ENCODE measurements at regions not wholly inside any gene's neighbourhood (a gene's known extent, or its start where the extent isn't known, plus 50 kb on each side); places are given as distances from the start of the nearest gene placed in this dataset.
A peak's percentile ranks its signal among the peaks of the same experiment; 100 is the strongest.

- DNase-seq = peak; percentile 5
Observed at GRCh38 chr10:113329121-113329596, 223.7 kb upstream of the HABP2 start.

- DNase-seq = no peak
Observed at GRCh38 chr10:113331961-113332360, 220.9 kb upstream of the HABP2 start.

GRCh38 chr10:113333313-113333712, 219.5 kb upstream of the HABP2 start:
- peak; percentile 9 for DNase-seq

- no peak for DNase-seq
Observed at GRCh38 chr10:113335592-113335991, 217.3 kb upstream of the HABP2 start.

- no peak for DNase-seq
Observed at GRCh38 chr10:113336549-113337130, 216.2 kb upstream of the HABP2 start.

DNA sequence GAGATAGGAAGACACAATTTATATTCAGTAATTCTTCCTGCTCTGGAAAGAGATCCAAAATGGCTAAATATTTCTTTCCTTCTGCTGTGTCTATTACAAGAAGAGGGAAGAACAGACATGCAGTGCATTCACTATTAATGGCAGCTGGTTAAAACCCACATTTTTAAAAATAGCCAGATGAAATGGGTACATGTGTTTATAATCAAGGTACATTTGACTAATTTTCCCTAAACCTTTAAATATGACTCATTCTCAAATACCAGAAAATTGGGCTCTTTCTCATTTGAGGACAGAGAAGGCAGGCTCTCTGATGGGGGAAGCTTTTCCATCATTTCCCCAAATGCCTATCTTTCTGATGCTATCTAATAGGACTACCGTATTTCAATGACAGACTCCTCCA, 215.7 kb upstream of the HABP2 start:
- no peak for DNase-seq

DNA sequence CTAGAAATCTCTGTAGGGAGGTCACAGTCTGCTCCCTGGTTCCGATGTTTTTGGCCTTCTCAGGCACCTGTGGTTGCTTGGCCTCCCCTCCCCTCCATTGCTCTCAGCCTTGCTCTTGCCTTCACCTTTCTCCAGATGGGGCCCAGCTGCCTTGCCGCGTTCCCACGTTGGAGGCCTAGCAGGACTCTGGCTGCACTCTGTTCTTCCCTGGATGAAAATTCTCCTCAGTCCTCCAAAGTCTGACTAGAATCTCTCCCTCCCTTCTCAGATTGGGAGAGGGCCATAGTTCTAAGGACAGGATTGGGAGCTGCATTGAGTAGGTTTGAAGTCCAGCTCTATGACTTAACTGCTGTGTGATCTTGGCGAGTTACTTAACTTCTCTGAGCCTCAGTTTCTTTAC, 213.7 kb upstream of the HABP2 start:
- no peak for DNase-seq

DNA sequence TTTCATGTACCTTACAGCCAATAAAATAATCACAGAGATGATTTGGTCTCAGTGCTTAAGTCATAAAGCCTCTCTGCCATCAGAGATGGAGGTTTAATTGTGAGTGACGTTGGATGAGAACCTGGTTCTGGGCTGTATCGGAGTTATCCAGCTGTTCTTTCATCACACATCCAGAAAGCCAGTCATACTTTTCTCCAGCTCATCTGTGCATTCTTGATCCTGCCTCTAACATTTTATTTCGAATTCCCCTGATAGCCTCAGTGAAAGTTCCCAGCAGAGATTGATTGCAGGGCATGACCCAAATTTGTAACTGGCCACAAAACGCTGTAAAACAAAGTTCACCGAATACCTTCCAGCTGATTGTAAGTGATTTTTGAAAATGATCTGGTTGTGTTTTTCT, 212.6 kb upstream of the HABP2 start:
- no peak for DNase-seq

DNA sequence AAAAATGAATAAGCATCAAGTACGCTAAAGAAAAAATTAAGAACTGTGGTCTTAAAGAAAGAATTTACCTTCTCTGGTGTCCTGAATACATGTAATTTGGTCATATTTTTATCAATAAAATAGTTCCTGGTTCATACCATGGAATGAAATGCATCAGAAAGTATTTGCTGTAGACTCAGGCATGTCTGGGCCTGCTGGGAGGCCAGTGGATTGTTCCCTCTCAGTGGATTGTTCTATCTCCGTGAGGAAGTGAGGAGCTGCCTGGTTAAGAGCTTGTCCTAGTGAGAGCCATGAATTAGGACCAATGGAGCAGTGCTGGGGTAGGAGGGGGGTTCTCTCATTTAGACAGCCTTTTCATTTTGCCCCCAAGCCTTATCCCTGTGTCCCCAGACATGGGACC, 211.7 kb upstream of the HABP2 start:
- DNase-seq = no peak

DNA sequence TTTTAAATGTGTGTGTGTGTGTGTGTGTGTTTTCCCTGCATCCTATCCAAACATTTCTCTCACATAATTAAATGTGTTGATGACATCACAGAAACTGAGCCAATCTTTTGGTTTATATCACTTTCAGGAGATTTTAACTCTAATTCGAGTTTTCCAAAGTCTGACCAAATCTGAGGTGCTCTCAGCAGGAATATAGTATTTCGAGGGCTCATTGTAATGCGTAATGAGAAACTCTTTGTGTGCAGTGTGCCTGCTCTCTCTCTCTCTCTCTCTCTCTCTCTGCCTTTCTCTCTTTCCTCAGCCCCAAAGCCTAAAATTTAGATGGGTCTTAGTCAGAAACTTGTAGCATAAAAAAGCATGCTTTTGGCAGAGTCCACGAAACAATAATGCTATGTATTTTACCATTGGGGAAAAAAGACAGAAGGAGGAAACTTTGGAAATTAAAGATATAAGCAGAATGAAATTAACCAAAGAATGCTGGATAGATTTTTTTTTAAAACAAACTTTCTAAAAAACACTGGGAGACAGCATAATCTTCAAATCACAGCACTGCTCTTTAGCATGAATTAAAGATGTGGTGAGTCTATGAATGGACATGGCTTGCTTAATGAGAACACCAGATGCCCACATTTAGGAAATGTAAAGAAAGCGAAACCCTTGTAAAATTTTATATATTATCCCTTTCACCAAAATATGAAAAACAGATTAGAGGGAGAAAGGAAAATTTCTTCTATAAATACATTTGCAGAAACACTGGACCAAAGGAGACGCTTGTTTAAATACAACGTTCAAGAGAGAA, 206.8 kb upstream of the HABP2 start:
- DNase-seq = no peak

- DNase-seq = no peak
Observed at GRCh38 chr10:113347508-113347907, 205.3 kb upstream of the HABP2 start.

- no peak for DNase-seq
Observed at GRCh38 chr10:113348694-113349093, 204.2 kb upstream of the HABP2 start.

DNA sequence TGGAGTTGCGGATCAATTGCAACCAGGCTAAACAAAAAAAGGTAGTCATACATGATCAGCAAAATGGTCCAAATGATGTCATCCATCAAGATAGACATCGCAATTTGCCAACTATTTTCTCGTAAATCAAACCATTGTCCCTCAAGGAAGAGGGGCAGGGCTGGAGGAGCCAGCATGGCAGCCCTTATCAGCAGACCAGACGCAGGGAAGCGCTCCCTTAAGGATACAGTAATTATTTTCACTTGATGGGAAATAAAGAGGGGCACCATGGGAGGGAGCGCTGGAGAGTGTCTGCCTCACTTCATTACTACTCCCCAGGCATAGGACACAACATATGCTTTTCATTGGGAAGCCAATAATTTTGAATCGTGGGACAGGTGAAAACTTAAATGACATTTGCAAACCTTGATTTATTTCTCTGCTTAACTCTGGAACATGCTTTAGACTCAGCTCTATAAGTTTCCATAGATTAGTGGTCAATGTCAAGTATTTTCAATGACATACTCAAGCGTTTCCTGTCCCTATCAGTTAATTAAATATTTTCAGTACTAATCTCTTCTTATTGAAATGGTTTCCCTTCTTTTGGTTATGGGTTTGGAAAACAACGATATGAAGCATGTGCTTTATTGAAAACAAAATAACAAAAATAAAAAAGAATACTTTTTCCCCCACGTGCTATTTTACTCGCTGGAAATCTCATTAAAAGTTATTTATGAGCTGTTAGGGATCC, 202.4 kb upstream of the HABP2 start:
- no peak for DNase-seq

DNA sequence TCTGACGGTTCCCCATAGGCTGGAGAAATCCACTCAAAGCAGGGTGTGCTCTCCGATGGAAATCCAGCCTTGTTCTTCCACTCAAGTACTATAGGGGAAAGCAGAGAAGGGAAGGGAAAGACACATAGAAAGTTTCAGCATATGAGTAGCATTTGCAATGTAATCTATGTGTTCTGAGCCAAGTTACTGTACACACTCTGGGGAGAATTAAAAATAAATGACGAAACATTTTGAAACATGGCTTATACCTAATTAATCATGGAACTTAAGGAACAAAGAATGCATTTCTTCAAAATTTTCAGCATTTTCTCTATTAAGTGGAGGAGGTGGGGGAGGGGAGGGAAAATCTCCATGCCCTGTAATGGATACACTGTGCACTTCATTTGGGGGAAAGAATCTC, 198.1 kb upstream of the HABP2 start:
- no peak for DNase-seq

GRCh38 chr10:113356794-113357680, 195.8 kb upstream of the HABP2 start:
- DNase-seq = no peak

GRCh38 chr10:113357681-113358300, 195.1 kb upstream of the HABP2 start:
- DNase-seq = no peak

DNA sequence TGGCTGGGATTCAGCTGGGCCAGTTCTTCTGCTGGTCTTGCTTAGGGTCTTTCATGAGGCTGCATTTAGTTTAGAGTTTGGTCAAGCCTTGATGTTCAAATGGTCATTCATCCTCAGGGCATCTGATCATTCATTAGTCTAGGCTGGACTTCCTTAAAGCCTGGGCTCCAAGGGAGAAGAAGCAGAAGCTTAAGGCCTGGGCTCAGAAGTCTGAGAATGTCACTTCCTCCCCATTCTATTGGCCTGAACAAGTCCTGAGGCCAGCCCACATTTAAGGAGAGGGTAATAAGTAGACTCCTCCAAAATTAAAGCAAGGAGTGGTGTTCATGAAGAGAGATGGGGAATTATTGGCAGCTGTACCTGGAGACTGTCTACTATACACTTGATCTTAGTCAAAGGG, 193.2 kb upstream of the HABP2 start:
- no peak for DNase-seq

DNA sequence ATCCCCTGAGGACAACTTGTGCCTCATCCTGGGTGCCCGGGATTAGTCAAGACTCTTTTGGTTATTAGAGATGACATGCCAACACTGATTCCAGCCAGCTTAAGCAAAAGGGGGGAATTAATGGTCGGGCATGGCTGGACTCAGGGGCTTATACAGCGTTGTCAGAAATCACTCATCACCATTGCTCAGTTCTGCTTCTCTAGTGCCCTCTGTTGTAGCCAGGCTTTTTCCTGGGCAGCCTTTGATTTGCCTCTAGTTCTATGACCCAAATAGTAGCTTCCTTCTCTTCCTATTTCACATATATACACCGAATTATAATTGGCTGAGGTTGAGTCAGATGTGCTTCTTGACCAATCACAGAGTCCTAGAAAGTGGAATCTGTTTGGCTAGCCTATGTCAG, 192.0 kb upstream of the HABP2 start:
- DNase-seq = no peak

- DNase-seq = no peak
Observed at GRCh38 chr10:113362645-113363091, 190.2 kb upstream of the HABP2 start.

- DNase-seq = no peak
Observed at GRCh38 chr10:113364227-113364626, 188.6 kb upstream of the HABP2 start.

- DNase-seq = no peak
Observed at GRCh38 chr10:113368666-113369364, 184.0 kb upstream of the HABP2 start.

GRCh38 chr10:113369365-113369694, 183.5 kb upstream of the HABP2 start:
- no peak for DNase-seq
